H1 (cell line): ENCODE measurements at regions not wholly inside any gene's neighbourhood (a gene's known extent, or its start where the extent isn't known, plus 50 kb on each side); places are given as distances from the start of the nearest gene placed in this dataset.

Experiments used
- BACH1 ChIP-seq: IDR thresholded peaks from 2 replicates; pipeline ENCODE4 v1.6.1; 2012; ENCODE audit warnings: low read length, improper control_type of control experiment
- BCL11A ChIP-seq, 2 experiments: IDR thresholded peaks; one replicate each; pipeline ENCODE4 v1.6.1; 2011; ENCODE audit warnings: low read depth in 2 of 2, low read length in 2 of 2, mild to moderate bottlenecking in 2 of 2
- CBX5 ChIP-seq: fragments of 300-800, 300-1000 bp; sonication (generic); IDR thresholded peaks from 2 replicates; pipeline ENCODE4 v1.7.1; 2016; ENCODE audit warnings: antibody characterized with exemption, low read length, low read depth
- CHD1 ChIP-seq: IDR thresholded peaks from 2 replicates; pipeline ENCODE4 v1.6.1; 2012; ENCODE audit warnings: low read depth, low read length, improper control_type of control experiment
- FOSL1 ChIP-seq: IDR thresholded peaks from 2 replicates; pipeline ENCODE4 v1.6.1; 2011; ENCODE audit warnings: mild to moderate bottlenecking, low read depth, low read length, moderate library complexity; ENCODE audit not compliant: insufficient read depth
- GABPA ChIP-seq: IDR thresholded peaks from 2 replicates; pipeline ENCODE4 v1.6.1; 2011; ENCODE audit warnings: mild to moderate bottlenecking, low read length, moderate library complexity, borderline replicate concordance; ENCODE audit not compliant: insufficient read depth
- JUN ChIP-seq: IDR thresholded peaks from 2 replicates; pipeline ENCODE4 v1.6.1; 2011; ENCODE audit warnings: low read depth, mild to moderate bottlenecking, improper control_type of control experiment, low read length
- NANOG ChIP-seq: IDR thresholded peaks from 2 replicates; pipeline ENCODE4 v1.6.1; 2011; ENCODE audit warnings: low read length, low read depth, mild to moderate bottlenecking, inconsistent platforms; ENCODE audit not compliant: insufficient read depth, poor library complexity, severe bottlenecking
- NRF1 ChIP-seq: IDR thresholded peaks from 2 replicates; pipeline ENCODE4 v1.6.1; 2011; ENCODE audit warnings: mild to moderate bottlenecking, low read depth, low read length, improper control_type of control experiment
- SP1 ChIP-seq: IDR thresholded peaks from 2 replicates; pipeline ENCODE4 v1.6.1; 2011; ENCODE audit warnings: low read depth, low read length
- SP2 ChIP-seq: IDR thresholded peaks from 2 replicates; pipeline ENCODE4 v1.6.1; 2012; ENCODE audit warnings: mild to moderate bottlenecking, low read length, inconsistent platforms
- SP4 ChIP-seq: IDR thresholded peaks from 2 replicates; pipeline ENCODE4 v1.6.1; 2012; ENCODE audit warnings: low read length, inconsistent platforms
- SRF ChIP-seq: IDR thresholded peaks from 2 replicates; pipeline ENCODE4 v1.6.1; 2011; ENCODE audit warnings: mild to moderate bottlenecking, low read depth, low read length, moderate library complexity
- SUZ12 ChIP-seq: fragments of 200-600 bp; sonication (generic); IDR thresholded peaks from 2 replicates; pipeline ENCODE4 v1.6.1; 2012; ENCODE audit warnings: mild to moderate bottlenecking, inconsistent platforms, low read length, moderate library complexity, mixed read lengths
- TCF12 ChIP-seq: IDR thresholded peaks from 2 replicates; pipeline ENCODE4 v1.6.1; 2011; ENCODE audit warnings: low read depth, mild to moderate bottlenecking, low read length
- TF ChIP-seq, protein P1 (sequence below): IDR thresholded peaks from 2 replicates; pipeline ENCODE4 v1.6.1; 2011; ENCODE audit warnings: low read length, improper control_type of control experiment

DNA sequence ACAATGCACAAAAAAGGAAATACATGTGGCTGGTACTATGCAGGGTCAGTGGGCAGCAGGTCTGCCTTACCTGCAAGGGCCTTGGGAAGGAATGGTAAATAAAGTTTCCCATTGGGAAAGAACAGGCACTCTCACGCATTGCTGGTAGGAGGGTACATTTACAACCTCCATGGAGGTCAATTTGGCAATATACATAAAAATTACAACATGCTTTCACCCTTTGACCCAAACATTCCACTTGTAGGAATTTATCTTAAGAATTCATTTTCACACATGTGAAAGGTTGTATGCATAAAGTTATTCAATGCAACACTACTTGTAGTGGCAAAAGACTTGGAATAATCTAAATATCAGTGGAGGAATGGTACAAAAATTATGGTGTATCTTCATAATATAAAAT lies 216.4 kb downstream of the DLEU7 start (continued):
- TF ChIP-seq SP1 (no peak), BACH1 (no peak), CHD1 (no peak), TCF12 (no peak), NANOG (no peak), SUZ12 (no peak), FOSL1 (no peak), NRF1 (no peak), SRF (no peak), CBX5 (no peak), SP4 (no peak), BCL11A (IDR thresholded peaks at IDR 0.05; ENCODE audit: low read depth in 2 of 2, low read length in 2 of 2) (no peak), GABPA (no peak), JUN (no peak), SP2 (no peak)
- TF ChIP-seq, protein P1, sequence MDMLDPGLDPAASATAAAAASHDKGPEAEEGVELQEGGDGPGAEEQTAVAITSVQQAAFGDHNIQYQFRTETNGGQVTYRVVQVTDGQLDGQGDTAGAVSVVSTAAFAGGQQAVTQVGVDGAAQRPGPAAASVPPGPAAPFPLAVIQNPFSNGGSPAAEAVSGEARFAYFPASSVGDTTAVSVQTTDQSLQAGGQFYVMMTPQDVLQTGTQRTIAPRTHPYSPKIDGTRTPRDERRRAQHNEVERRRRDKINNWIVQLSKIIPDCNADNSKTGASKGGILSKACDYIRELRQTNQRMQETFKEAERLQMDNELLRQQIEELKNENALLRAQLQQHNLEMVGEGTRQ: no peak
